GM23248 (cell line): ENCODE measurements at regions not wholly inside any gene's neighbourhood (a gene's known extent, or its start where the extent isn't known, plus 50 kb on each side); places are given as distances from the start of the nearest gene placed in this dataset.

ENCODE experiments used
- EZH2 ChIP-seq: fragments of 200-600 bp; sonication (generic); IDR thresholded peaks from 2 replicates; pipeline ENCODE4 v1.6.1; 2018; ENCODE audit warnings: antibody characterized with exemption, mild to moderate bottlenecking; ENCODE audit not compliant: insufficient read depth, poor library complexity, severe bottlenecking
- EZH2phosphoT487 ChIP-seq: fragments of 200-600 bp; sonication (generic); IDR thresholded peaks from 2 replicates; pipeline ENCODE4 v1.6.1; 2018; ENCODE audit warnings: antibody characterized with exemption, moderate library complexity, mild to moderate bottlenecking, low read depth; ENCODE audit not compliant: insufficient read depth

DNA sequence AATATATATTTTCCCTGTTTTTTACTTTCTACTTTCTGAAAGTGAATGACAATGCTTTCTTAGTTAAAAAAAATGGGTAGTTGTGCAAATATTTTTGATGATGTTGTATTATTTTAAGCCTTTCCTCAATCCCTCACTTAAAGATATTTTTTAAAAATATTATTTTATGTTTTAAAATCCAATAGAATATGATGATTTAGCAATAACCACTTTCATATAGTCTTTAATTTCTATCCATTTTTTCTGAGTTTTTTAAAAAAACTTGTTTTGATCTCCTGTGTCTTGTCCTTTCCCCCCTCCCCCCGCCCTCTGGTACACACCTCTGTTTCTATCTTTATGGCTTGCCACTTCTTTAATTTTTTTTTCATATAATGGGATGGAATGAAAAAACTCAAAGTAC is 362.0 kb upstream of the SLITRK6 start:
- TF ChIP-seq EZH2phosphoT487 (no peak), EZH2 (no peak)
